ENCODE measurements at regions not wholly inside any gene's neighbourhood (a gene's known extent, or its start where the extent isn't known, plus 50 kb on each side); places are given as distances from the start of the nearest gene placed in this dataset.

- H3K27me3 ChIP-seq, result no peaks in the 10 kb centered on the region
- TF ChIP-seq, protein P1, sequence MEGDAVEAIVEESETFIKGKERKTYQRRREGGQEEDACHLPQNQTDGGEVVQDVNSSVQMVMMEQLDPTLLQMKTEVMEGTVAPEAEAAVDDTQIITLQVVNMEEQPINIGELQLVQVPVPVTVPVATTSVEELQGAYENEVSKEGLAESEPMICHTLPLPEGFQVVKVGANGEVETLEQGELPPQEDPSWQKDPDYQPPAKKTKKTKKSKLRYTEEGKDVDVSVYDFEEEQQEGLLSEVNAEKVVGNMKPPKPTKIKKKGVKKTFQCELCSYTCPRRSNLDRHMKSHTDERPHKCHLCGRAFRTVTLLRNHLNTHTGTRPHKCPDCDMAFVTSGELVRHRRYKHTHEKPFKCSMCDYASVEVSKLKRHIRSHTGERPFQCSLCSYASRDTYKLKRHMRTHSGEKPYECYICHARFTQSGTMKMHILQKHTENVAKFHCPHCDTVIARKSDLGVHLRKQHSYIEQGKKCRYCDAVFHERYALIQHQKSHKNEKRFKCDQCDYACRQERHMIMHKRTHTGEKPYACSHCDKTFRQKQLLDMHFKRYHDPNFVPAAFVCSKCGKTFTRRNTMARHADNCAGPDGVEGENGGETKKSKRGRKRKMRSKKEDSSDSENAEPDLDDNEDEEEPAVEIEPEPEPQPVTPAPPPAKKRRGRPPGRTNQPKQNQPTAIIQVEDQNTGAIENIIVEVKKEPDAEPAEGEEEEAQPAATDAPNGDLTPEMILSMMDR (IDR thresholded peaks at IDR 0.05), result no peak
- H3K4me3 ChIP-seq, result no peak overlapping the region
- intact Hi-C loops (cut with DNase I), result no loop called here
- no peak for DNase-seq (ENCODE audit: low spot score in 2 of 2)
- no peaks in the 10 kb centered on the region for H3K36me3 ChIP-seq
- H3K4me1 ChIP-seq, result no peaks in the 10 kb centered on the region
- no peaks in the 10 kb centered on the region for H3K9me3 ChIP-seq
- H3K27ac ChIP-seq, result no peak overlapping the region
Measured at GRCh38 chr4:81356621-81357020, 115.1 kb downstream of the RASGEF1B start.

DNA sequence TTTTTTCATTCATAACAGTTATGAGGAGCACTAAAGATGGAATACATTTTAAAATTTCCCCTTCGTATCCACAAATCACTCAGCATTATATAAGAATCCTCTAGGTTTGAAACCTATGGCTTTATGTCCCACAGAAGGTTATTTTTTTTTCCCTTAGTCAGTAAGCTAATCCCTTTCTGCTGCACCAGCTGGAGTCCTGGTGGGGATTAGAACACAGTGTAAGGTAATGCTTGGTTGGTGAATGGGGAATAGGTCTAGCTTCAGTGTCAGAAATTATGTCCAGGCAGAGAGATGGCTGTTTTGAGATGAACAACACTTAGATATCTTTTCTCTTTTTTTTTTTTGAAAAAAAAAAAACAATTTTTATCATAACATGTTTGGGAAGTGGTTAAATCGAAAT lies 116.6 kb downstream of the RASGEF1B start:
- H3K9me3 ChIP-seq, result no peaks in the 10 kb centered on the region

DNA sequence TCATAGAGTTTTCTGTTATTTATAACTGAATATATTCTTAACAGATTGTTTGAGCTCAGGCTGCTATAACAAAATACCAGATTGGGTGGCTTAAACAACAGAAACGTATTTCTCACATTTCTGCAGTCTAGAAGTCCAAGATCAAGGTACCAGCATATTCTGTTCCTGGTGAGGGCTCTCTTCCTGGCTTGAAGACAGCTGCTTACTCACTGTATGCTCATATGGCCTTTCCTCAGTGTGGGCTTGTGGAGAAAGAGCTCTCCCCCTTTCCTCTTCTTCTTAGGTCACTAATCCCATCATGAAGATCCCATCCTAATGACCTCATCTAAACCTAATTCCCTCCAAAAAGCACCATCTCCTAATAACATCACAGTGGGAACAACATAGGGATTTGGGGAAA lies 117.8 kb downstream of the RASGEF1B start:
- H3K36me3 ChIP-seq, result no peaks in the 10 kb centered on the region
- no peaks in the 10 kb centered on the region for H3K27me3 ChIP-seq
- no peak for DNase-seq (ENCODE audit: low spot score in 2 of 2)
- TF ChIP-seq, protein P1 (IDR thresholded peaks at IDR 0.05), result no peak
- H3K27ac ChIP-seq, result no peak overlapping the region
- no peak overlapping the region for H3K4me3 ChIP-seq
- intact Hi-C loops (cut with DNase I), result no loop called here
- H3K9me3 ChIP-seq, result no peaks in the 10 kb centered on the region
- no peaks in the 10 kb centered on the region for H3K4me1 ChIP-seq

More for the DNA sequence above, 116.6 kb downstream of the RASGEF1B start:
- H3K27ac ChIP-seq, result no peak overlapping the region
- H3K36me3 ChIP-seq, result no peaks in the 10 kb centered on the region
- no peak for DNase-seq (ENCODE audit: low spot score in 2 of 2)
- no peaks in the 10 kb centered on the region for H3K4me1 ChIP-seq
- intact Hi-C loops (cut with DNase I), result no loop called here
- TF ChIP-seq, protein P1 (IDR thresholded peaks at IDR 0.05), result no peak
- no peak overlapping the region for H3K4me3 ChIP-seq
- H3K27me3 ChIP-seq, result no peaks in the 10 kb centered on the region

DNA sequence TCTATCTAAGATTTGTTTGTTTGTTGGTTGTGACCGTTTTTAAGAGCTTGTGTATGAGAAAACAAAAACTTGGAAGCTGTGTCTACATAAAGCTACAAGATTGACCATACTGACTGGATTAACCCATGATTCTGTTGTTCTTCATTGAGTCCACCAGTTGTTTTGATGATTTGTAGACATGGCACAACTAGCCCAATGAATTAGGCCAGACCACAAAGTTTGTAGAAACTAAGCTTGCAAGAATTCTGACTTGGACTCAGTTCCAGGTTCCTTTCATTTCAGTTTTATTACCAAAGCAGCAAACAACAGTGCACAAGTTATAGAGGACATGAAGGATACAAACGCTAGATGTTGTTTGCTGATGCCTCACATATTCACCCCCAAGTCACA lies 119.3 kb downstream of the RASGEF1B start:
- Histone ChIP-seq H3K4me1 (no peaks in the 10 kb centered on the region), H3K27ac (no peak overlapping the region), H3K36me3 (no peaks in the 10 kb centered on the region), H3K27me3 (no peaks in the 10 kb centered on the region), H3K4me3 (no peak overlapping the region), H3K9me3 (no peaks in the 10 kb centered on the region)
- TF ChIP-seq, protein P1 (IDR thresholded peaks at IDR 0.05), result no peak
- no peak for DNase-seq (ENCODE audit: low spot score in 2 of 2)
- intact Hi-C loops (cut with DNase I), result no loop called here

- intact Hi-C loops (cut with DNase I), result loop anchor here (1.0 kb wide), 1 partner anchor 283 kb away; no protein-coding TSS in a partner anchor
- Histone ChIP-seq H3K36me3 (no peaks in the 10 kb centered on the region), H3K4me1 (no peaks in the 10 kb centered on the region), H3K9me3 (no peaks in the 10 kb centered on the region), H3K27me3 (no peaks in the 10 kb centered on the region), H3K27ac (no peak overlapping the region), H3K4me3 (peak overlapping the region in 1 of 2 donors; percentile 22)
- TF ChIP-seq, protein P1 (IDR thresholded peaks at IDR 0.05), result peak; percentile 41 to 90 (median 84)
- peak in 1 of 2 donors; percentile 79 for DNase-seq (ENCODE audit: low spot score in 2 of 2)
Measured at GRCh38 chr4:81351654-81352445, 119.9 kb downstream of the RASGEF1B start.
